ENCODE measurements at regions not wholly inside any gene's neighbourhood (a gene's known extent, or its start where the extent isn't known, plus 50 kb on each side); places are given as distances from the start of the nearest gene placed in this dataset.
"Not testable (repeated sequence)": the region's sequence is repeated elsewhere in the genome, so short reads cannot be mapped to it uniquely, and the experiment has no call there.

DNA sequence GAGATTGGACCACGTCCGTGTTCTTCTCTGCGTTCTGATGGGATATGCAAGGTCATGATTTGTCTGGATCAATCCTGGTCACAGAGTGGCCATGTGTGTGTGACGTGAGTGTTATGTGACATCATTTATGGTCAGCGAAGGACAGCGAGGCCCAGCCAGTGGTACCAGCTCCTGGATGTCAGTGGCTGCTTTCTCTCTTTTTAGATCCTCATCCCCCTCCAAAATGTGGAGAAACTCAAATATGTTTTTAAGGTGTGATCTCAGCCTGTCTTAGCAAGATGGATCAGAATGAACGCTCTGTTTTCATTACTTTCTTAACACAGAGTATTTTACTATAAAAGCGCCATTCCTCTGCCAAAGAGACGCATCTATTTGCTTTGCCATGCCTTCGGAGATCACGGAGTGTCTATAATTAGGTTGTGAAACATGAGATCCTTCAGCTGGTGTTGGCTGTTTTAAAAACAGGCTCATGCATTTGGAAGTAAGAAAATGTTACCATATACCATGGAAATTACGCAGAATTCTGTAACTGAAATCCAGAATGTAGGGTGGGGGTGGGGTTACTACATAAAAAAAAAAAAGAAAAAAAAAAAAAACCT, 245.5 kb upstream of the TCERG1L start:
- TF ChIP-seq, protein P1, sequence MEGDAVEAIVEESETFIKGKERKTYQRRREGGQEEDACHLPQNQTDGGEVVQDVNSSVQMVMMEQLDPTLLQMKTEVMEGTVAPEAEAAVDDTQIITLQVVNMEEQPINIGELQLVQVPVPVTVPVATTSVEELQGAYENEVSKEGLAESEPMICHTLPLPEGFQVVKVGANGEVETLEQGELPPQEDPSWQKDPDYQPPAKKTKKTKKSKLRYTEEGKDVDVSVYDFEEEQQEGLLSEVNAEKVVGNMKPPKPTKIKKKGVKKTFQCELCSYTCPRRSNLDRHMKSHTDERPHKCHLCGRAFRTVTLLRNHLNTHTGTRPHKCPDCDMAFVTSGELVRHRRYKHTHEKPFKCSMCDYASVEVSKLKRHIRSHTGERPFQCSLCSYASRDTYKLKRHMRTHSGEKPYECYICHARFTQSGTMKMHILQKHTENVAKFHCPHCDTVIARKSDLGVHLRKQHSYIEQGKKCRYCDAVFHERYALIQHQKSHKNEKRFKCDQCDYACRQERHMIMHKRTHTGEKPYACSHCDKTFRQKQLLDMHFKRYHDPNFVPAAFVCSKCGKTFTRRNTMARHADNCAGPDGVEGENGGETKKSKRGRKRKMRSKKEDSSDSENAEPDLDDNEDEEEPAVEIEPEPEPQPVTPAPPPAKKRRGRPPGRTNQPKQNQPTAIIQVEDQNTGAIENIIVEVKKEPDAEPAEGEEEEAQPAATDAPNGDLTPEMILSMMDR (IDR thresholded peaks at IDR 0.05; ENCODE audit: control insufficient read depth, insufficient read depth, low read depth, low read length, missing control alignments): no peak
- H3K4me3 ChIP-seq (ENCODE audit: control insufficient read depth, low read depth, low read length): no peak overlapping the region
- DNase-seq (ENCODE audit: low read depth): no peak

DNA sequence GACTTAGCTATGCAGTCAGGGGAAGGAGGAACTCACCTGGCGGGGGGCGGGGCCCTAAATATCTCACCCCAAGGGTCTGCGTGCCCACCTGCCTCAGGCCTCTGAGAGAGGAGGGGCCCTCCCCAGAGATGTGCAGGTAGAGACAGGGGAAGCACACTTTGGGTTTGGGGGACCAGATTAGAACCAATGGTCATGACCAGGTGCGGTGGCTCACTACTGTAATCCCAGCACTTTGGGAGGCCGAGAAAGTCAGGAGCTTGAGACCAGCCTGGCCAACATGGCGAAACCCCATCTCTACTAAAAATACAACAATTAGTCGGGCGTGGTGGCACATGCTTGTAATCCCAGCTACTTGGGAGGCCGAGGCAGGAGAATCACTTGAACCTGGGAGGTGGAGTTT, 246.4 kb upstream of the TCERG1L start:
- H3K4me3 ChIP-seq (ENCODE audit: control insufficient read depth, low read depth, low read length); DNase-seq (ENCODE audit: low read depth): not testable (repeated sequence)

DNA sequence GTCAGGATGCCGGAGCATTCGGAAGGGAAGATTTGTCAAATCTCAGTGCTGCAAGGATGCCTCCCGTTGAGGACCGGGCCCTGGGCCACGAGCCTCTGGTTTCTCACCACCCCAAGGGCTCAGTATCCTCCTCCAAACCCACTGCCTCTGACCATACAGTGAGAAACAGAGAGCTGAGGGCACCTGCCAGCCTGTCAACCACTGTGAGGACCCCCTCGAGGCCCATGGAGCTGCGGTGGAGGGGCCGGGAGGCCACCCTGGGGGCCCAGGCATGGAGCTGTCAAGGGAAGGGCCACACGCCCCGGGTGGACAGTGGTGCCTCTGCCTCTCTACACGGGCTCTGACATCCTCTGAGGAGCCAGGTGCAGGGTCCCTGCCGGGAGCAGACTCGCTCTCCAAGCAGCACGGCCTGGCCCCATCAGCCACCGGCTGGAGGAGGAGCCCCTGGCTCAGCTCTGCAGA, 248.0 kb upstream of the TCERG1L start:
- TF ChIP-seq, protein P1 (IDR thresholded peaks at IDR 0.05; ENCODE audit: control insufficient read depth, insufficient read depth, low read depth, low read length, missing control alignments): no peak
- no peak for DNase-seq (ENCODE audit: low read depth)

DNA sequence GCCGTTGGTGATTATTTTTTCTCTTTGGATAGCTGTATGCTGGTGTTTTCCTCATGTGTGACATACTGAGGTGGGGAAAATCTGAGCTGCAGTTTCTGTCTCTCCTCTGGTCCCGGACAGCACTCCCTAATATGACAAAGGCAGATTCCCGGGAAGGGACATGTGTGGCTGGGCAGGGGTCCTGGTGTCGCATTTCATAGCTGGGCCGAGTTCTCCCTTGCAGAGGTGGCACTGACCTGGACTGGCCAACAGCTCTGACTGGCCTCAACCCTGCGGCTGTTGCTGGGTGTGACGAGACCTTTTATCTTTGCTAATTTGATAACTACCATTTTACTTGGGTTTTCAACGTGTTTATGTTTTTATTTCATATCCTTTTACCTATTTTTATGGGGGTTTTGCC, 248.6 kb upstream of the TCERG1L start:
- TF ChIP-seq, protein P1 (IDR thresholded peaks at IDR 0.05; ENCODE audit: control insufficient read depth, insufficient read depth, low read depth, low read length, missing control alignments): no peak
- no peak for DNase-seq (ENCODE audit: low read depth)
- H3K4me3 ChIP-seq (ENCODE audit: control insufficient read depth, low read depth, low read length): no peak overlapping the region

More for the DNA sequence above, 248.0 kb upstream of the TCERG1L start:
- H3K4me3 ChIP-seq (ENCODE audit: control insufficient read depth, low read depth, low read length): no peak overlapping the region

DNA sequence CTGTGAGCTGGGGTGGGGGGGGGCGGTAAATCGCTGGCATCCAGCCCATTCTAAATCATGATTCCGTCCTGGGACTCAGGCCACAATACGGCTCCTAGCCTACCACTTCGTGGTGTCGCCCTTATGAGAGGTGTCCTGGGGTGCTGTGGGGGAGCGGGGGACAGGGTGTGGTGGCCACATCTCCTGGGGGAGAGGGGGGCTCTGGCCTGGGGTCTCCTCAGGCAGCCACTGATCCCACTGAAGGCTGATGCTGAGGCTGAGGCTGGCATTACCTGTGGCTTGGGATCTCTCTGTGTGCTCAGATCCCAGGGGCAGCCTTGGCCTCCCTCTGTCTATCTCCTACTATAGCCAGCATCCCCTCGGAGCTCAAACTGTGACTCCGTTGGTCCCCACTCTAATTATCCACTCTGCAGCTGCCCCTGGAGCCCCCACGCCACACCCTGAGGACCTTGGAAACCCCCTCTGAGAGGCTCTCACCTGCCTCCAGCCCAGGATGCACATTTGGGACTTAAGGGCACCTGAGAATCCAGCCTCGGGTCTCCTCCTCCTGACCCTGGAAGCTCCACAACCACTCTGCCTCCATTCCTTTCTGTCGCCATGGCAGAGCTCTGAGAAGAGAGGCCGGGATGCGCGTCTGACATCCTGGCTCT, 249.3 kb upstream of the TCERG1L start:
- no peak overlapping the region for H3K4me3 ChIP-seq (ENCODE audit: control insufficient read depth, low read depth, low read length)
- DNase-seq (ENCODE audit: low read depth): no peak
- TF ChIP-seq, protein P1 (IDR thresholded peaks at IDR 0.05; ENCODE audit: control insufficient read depth, insufficient read depth, low read depth, low read length, missing control alignments): no peak

DNA sequence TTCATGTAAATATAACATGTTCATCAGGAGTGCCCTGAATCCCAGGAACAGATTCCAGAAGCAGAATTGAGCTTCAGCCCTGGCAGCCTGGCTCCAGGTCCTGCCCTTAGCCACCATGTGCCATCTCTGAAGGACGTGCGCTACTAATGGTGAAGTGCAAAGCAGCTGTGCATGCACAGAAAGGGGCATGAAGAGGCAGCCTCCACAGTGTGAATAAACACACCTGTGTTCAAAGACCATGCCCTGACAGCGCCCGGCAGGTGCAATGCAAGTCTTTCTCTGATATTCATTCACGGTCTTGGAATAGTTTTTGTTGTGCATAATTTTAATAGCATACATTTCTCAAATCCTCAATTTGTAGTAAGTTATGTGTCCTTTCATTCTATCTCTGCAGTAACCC, 250.4 kb upstream of the TCERG1L start:
- DNase-seq (ENCODE audit: low read depth): no peak
- H3K4me3 ChIP-seq (ENCODE audit: control insufficient read depth, low read depth, low read length): no peak overlapping the region
- TF ChIP-seq, protein P1 (IDR thresholded peaks at IDR 0.05; ENCODE audit: control insufficient read depth, insufficient read depth, low read depth, low read length, missing control alignments): no peak

DNA sequence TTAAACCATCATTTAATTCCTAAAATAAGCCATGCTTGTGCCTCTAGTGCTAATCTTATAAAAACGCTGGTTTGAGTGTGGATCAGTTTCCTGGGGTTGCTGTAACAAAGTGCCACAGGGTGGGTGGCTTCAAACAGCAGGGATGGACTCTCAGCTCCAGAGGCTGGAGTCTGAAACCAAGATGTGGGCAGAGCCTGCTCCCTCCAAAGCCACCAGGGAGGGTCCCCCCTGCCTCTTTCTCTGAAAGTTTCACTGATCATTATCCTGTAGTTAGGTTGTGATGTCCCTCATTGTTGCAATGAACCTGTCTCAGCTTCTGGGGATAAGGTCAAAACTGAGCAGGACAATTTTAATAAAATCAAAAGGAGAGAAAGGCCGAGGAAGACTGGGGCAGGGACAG, 251.9 kb upstream of the TCERG1L start:
- H3K4me3 ChIP-seq (ENCODE audit: control insufficient read depth, low read depth, low read length): no peak overlapping the region
- TF ChIP-seq, protein P1 (IDR thresholded peaks at IDR 0.05; ENCODE audit: control insufficient read depth, insufficient read depth, low read depth, low read length, missing control alignments): no peak
- DNase-seq (ENCODE audit: low read depth): no peak

Measured in AG09309 (cell line).